SK-N-MC (cell line): ENCODE measurements at regions not wholly inside any gene's neighbourhood (a gene's known extent, or its start where the extent isn't known, plus 50 kb on each side); places are given as distances from the start of the nearest gene placed in this dataset.
"Not testable (repeated sequence)": the region's sequence is repeated elsewhere in the genome, so short reads cannot be mapped to it uniquely, and the experiment has no call there.

Experiments
- DNase-seq: peaks from one replicate; pipeline ENCODE4 v3.0.0-alpha.2; 2011; ENCODE audit warnings: low read depth, low spot score
- H3K27ac ChIP-seq: fragments of 200-600 bp; sonication (generic); 2 replicates; pipeline ENCODE4 v1.5.1; 2016; ENCODE audit warnings: mixed run types
- H3K36me3 ChIP-seq: fragments of 200-600 bp; sonication (generic); 2 replicates; pipeline ENCODE4 v1.6.1; 2017; ENCODE audit warnings: antibody characterized with exemption, low read length, mixed read lengths; ENCODE audit not compliant: insufficient read depth
- H3K4me3 ChIP-seq: fragments of 200-600 bp; sonication (generic); 2 replicates; pipeline ENCODE4 v1.5.1; 2016
- H3K9ac ChIP-seq: fragments of 200-600 bp; sonication (generic); 2 replicates; pipeline ENCODE4 v1.8.0; 2017; ENCODE audit warnings: mixed run types, mixed read lengths; ENCODE audit not compliant: insufficient read length
- H3K9me3 ChIP-seq: fragments of 200-600 bp; sonication (generic); 2 replicates; pipeline ENCODE4 v1.6.1; 2017; ENCODE audit warnings: low read depth, mild to moderate bottlenecking, antibody characterized with exemption, low read length, moderate library complexity, mixed read lengths
- EZH2 ChIP-seq: fragments of 200-600 bp; sonication (generic); IDR thresholded peaks from one replicate; pipeline ENCODE4 v1.6.1; 2017; ENCODE audit warnings: antibody characterized with exemption
- FOXP2 ChIP-seq: optimal IDR thresholded peaks from 2 replicates; pipeline ENCODE3; 2011; ENCODE audit warnings: mild to moderate bottlenecking, moderate library complexity; ENCODE audit not compliant: insufficient read depth; ENCODE audit errors: extremely low read length, control extremely low read depth
- POLR2AphosphoS5 ChIP-seq: IDR thresholded peaks from 2 replicates; pipeline ENCODE4 v1.6.1; 2012; ENCODE audit warnings: mild to moderate bottlenecking, low read depth, low read length, borderline replicate concordance

- Histone ChIP-seq H3K27ac (no peak overlapping the region), H3K36me3 (no peaks in the 10 kb centered on the region), H3K9ac (no peak overlapping the region), H3K4me3 (no peak overlapping the region), H3K9me3 (no peaks in the 10 kb centered on the region)
- DNase-seq: no peak
- TF ChIP-seq POLR2AphosphoS5 (no peak), FOXP2 (no peak), EZH2 (no peak)
Measured at GRCh38 chr3:173249457-173249856, 108.4 kb upstream of the SPATA16 start.

GRCh38 chr3:173241727-173242126 is 100.7 kb upstream of the SPATA16 start:
- Histone ChIP-seq H3K4me3 (no peak overlapping the region), H3K27ac (no peak overlapping the region), H3K36me3 (no peaks in the 10 kb centered on the region), H3K9ac (no peak overlapping the region), H3K9me3 (no peaks in the 10 kb centered on the region)
- TF ChIP-seq FOXP2 (no peak), POLR2AphosphoS5 (no peak), EZH2 (no peak)
- DNase-seq: no peak

GRCh38 chr3:173238091-173238490 is 97.1 kb upstream of the SPATA16 start:
- TF ChIP-seq EZH2 (no peak), POLR2AphosphoS5 (no peak), FOXP2 (no peak)

GRCh38 chr3:173225351-173225750 is 84.3 kb upstream of the SPATA16 start:
- Histone ChIP-seq H3K9me3 (peaks cover 2% of the 10 kb centered on the region; the same call in 1 of the 2 replicates), H3K36me3 (no peaks in the 10 kb centered on the region), H3K4me3 (no peak overlapping the region), H3K9ac (no peak overlapping the region), H3K27ac (no peak overlapping the region)
- no peak for TF ChIP-seq EZH2
- TF ChIP-seq POLR2AphosphoS5: no peak
- TF ChIP-seq FOXP2: no peak
- DNase-seq: no peak

More at GRCh38 chr3:173238091-173238490, 97.1 kb upstream of the SPATA16 start:
- Histone ChIP-seq H3K4me3 (no peak overlapping the region), H3K9me3 (no peaks in the 10 kb centered on the region), H3K27ac (no peak overlapping the region), H3K9ac (no peak overlapping the region), H3K36me3 (no peaks in the 10 kb centered on the region)
- no peak for DNase-seq

GRCh38 chr3:173221010-173221409 is 80.0 kb upstream of the SPATA16 start:
- peaks cover 8% of the 10 kb centered on the region; the same call in 1 of the 2 replicates for H3K9me3 ChIP-seq
- H3K4me3 ChIP-seq: no peak overlapping the region
- TF ChIP-seq FOXP2 (no peak), EZH2 (no peak), POLR2AphosphoS5 (no peak)
- no peak overlapping the region for H3K9ac ChIP-seq
- no peak for DNase-seq
- no peak overlapping the region for H3K27ac ChIP-seq
- no peaks in the 10 kb centered on the region for H3K36me3 ChIP-seq

- no peak for DNase-seq
- Histone ChIP-seq H3K27ac (no peak overlapping the region), H3K9me3 (peaks cover 8% of the 10 kb centered on the region; the same call in 1 of the 2 replicates), H3K36me3 (no peaks in the 10 kb centered on the region), H3K9ac (no peak overlapping the region), H3K4me3 (no peak overlapping the region)
- TF ChIP-seq FOXP2 (no peak), EZH2 (no peak), POLR2AphosphoS5 (no peak)
Measured at GRCh38 chr3:173217127-173217526, 76.1 kb upstream of the SPATA16 start.

GRCh38 chr3:173216063-173216462 is 75.0 kb upstream of the SPATA16 start:
- peaks cover 8% of the 10 kb centered on the region; the same call in 1 of the 2 replicates for H3K9me3 ChIP-seq
- TF ChIP-seq POLR2AphosphoS5 (no peak), EZH2 (no peak), FOXP2 (no peak)
- H3K36me3 ChIP-seq: no peaks in the 10 kb centered on the region
- no peak for DNase-seq
- no peak overlapping the region for H3K4me3 ChIP-seq
- no peak overlapping the region for H3K27ac ChIP-seq
- H3K9ac ChIP-seq: no peak overlapping the region

GRCh38 chr3:173214576-173214975 is 73.5 kb upstream of the SPATA16 start:
- H3K4me3 ChIP-seq: no peak overlapping the region
- no peak overlapping the region for H3K27ac ChIP-seq
- TF ChIP-seq POLR2AphosphoS5 (no peak), EZH2 (no peak), FOXP2 (no peak)
- no peak overlapping the region for H3K9ac ChIP-seq
- no peaks in the 10 kb centered on the region for H3K36me3 ChIP-seq
- no peak for DNase-seq
- H3K9me3 ChIP-seq: no peaks in the 10 kb centered on the region

GRCh38 chr3:173199568-173199967 is 58.5 kb upstream of the SPATA16 start:
- no peak for TF ChIP-seq POLR2AphosphoS5
- no peak for TF ChIP-seq EZH2
- no peak for TF ChIP-seq FOXP2
- peaks cover 4% of the 10 kb centered on the region; the same call in 1 of the 2 replicates for H3K9me3 ChIP-seq
- H3K4me3 ChIP-seq: no peak overlapping the region
- DNase-seq: no peak
- H3K9ac ChIP-seq: no peak overlapping the region
- H3K27ac ChIP-seq: no peak overlapping the region
- no peaks in the 10 kb centered on the region for H3K36me3 ChIP-seq

- not testable (repeated sequence) for H3K27ac ChIP-seq, H3K9ac ChIP-seq, H3K4me3 ChIP-seq, H3K36me3 ChIP-seq, DNase-seq, H3K9me3 ChIP-seq
Measured at GRCh38 chr3:173194868-173195267, 53.8 kb upstream of the SPATA16 start.
